ENCODE measurements at regions not wholly inside any gene's neighbourhood (a gene's known extent, or its start where the extent isn't known, plus 50 kb on each side); places are given as distances from the start of the nearest gene placed in this dataset.

DNA sequence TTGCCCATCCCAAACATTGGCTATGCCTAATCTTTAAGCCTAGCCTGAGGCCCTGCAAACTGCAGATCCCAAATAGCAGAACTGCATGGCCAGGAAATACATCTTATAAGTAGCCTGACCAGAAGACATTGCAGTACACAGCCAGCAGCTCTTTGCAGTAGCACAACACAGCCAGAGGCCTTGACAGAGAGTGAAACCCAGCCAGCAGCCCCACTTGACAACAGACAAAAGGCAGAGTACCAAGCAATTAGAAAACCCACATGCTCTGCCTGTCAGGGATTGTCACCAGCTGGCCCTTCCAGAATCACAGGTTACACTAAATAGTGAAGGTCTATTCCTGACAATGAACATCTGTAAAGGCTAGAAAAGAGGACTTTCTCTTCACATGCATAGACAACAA lies 242.8 kb upstream of the TMEM72 start:
- DNase-seq (ENCODE audit: extremely low read depth, low read depth), result no peak

DNA sequence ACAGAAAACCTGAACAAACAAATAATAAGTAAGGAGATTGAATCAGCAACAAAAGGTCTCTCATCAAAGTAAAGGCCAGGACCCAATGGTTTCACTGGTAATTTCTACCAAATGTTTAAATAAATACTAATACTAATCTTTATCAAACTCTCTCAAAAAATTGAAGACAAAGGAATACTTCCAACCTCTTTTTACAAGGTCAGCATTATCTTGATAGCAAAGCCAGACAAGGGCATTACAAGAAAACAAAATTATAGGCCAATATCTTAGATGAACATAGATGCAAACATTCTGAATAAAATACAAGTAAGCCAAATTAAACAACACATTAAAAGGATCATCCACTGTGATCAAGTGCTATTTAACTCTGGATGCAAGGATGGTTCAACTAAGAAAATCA lies 239.8 kb upstream of the TMEM72 start:
- DNase-seq (ENCODE audit: extremely low read depth, low read depth), result no peak
- no peak overlapping the region for H3K4me3 ChIP-seq (replicated peaks; ENCODE audit: low read depth, low read length)
- TF ChIP-seq, protein P1, sequence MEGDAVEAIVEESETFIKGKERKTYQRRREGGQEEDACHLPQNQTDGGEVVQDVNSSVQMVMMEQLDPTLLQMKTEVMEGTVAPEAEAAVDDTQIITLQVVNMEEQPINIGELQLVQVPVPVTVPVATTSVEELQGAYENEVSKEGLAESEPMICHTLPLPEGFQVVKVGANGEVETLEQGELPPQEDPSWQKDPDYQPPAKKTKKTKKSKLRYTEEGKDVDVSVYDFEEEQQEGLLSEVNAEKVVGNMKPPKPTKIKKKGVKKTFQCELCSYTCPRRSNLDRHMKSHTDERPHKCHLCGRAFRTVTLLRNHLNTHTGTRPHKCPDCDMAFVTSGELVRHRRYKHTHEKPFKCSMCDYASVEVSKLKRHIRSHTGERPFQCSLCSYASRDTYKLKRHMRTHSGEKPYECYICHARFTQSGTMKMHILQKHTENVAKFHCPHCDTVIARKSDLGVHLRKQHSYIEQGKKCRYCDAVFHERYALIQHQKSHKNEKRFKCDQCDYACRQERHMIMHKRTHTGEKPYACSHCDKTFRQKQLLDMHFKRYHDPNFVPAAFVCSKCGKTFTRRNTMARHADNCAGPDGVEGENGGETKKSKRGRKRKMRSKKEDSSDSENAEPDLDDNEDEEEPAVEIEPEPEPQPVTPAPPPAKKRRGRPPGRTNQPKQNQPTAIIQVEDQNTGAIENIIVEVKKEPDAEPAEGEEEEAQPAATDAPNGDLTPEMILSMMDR (IDR thresholded peaks at IDR 0.05; ENCODE audit: low read depth, low read length, missing control alignments), result no peak

More for the DNA sequence above, 242.8 kb upstream of the TMEM72 start:
- H3K4me3 ChIP-seq (replicated peaks; ENCODE audit: low read depth, low read length), result no peak overlapping the region
- TF ChIP-seq, protein P1 (IDR thresholded peaks at IDR 0.05; ENCODE audit: low read depth, low read length, missing control alignments), result no peak

DNA sequence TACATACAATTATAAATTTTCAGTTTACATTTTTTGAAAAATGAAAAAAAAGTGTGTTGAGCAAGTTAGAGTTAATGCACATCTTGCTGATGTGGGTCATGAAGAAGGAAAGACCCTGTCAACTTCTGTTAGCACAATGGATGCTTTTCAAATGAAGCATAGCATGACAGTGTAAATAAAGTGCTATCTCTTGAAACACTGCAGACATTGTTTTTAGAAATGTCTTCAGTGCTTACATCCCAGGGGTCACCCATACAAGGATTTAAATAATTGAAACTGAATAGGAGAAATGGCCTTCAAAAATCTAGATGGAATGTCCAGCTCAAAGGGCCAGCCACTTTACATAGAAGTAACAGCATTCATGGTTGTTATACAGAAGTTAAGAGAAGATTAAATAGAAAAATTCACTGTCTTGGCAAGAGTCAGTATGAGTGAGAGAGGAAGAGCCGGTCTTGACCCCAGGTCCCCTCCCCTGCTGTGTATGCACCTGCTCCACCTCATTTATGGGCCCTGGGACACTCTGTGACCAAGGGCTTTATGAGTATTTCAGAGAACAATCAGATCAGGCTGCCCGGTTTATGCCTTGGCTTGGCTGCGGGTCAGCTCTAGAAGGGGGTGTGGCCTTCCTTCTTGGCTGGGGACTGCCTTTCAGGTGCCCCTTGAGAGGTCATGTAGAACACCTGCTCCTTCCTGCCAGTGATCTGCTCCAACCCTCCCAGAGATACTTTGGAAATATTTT lies 237.7 kb upstream of the TMEM72 start:
- no peak for DNase-seq (ENCODE audit: extremely low read depth, low read depth)
- H3K4me3 ChIP-seq (replicated peaks; ENCODE audit: low read depth, low read length), result no peak overlapping the region
- TF ChIP-seq, protein P1 (IDR thresholded peaks at IDR 0.05; ENCODE audit: low read depth, low read length, missing control alignments), result no peak

DNA sequence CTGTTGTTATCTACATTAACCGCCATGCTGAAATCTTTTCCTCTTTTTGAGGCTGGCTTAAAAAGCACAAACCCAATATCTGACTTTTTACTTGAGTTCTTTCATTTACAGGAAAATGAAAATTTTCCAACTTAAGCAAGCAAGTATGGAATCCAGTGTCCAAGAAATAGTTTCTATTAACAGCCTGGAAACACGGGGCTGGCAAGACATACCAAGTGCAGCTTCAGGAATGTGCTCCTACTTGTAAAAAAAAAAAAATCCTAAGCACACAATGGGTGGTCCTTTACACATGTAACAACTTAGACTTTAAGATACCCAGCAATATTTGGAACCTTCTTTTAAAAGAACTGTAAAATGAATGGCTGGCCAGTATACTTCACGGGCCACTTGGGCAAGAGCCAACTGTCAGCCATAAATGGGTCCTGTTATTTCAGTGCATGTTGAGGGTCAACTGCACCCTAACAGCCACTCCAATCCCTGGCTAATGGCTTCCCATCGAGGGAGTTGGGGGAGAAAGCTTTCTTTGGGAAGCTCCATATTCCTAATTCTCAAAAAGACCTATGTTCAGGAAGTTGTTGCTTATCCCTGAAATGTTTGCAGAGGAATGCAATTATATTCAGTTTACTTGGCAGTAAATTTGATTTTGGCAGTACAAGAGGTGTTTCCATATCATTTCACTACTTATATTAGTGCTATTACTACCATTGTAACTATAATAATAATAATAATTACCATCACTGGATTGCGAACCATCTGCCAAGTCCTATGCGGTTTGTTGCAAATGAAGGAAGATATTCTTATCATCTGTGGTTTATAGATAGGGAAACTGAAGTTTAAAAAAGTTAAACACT lies 236.4 kb upstream of the TMEM72 start:
- no peak overlapping the region for H3K4me3 ChIP-seq (replicated peaks; ENCODE audit: low read depth, low read length)
- TF ChIP-seq, protein P1 (IDR thresholded peaks at IDR 0.05; ENCODE audit: low read depth, low read length, missing control alignments), result no peak
- no peak for DNase-seq (ENCODE audit: extremely low read depth, low read depth)

DNA sequence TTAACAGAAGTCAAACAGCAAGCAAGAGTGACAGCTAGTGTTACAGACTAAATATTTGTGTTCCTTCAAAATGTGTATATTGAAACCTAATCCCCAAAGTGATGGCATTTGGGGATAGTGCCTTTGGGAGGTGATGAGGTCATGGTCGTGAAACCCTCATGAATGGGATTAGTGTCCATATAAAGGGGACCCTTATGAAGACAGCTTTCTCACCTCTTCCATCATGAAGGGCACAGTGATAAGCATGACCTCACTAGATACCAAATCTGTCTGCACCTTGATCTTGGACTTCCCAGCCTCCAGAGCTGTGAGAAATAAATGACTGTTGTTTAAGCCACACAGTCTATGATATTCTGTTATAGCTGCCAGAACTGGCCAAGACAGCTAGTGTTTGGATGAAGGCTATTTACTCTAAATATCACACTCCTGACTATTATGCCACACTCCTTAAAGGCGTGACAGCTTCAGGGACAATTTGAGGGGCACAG lies 235.7 kb upstream of the TMEM72 start:
- TF ChIP-seq, protein P1 (IDR thresholded peaks at IDR 0.05; ENCODE audit: low read depth, low read length, missing control alignments), result no peak
- DNase-seq (ENCODE audit: extremely low read depth, low read depth), result no peak
- no peak overlapping the region for H3K4me3 ChIP-seq (replicated peaks; ENCODE audit: low read depth, low read length)

DNA sequence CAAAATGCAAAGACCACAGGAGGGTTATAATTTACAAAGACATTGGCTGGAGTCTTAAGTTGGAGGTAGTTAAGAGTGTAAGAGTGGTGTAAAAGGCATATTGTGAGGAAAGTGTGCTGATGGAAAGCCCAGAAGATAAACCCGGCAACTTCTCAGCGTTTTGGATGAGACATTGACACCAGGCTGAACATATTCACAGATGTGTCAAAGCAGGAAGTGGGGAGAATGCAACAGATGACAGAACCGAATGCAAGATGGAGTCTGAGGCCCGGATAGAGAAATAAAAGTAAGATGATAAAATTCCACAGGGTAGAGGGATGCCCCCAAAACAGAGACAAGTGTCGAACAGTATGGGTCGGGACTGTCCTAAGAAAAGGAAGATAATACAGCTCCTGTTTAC lies 230.4 kb upstream of the TMEM72 start:
- no peak for DNase-seq (ENCODE audit: extremely low read depth, low read depth)
- no peak overlapping the region for H3K4me3 ChIP-seq (replicated peaks; ENCODE audit: low read depth, low read length)
- TF ChIP-seq, protein P1 (IDR thresholded peaks at IDR 0.05; ENCODE audit: low read depth, low read length, missing control alignments), result no peak
